MCF 10A (cell line): ENCODE measurements at regions not wholly inside any gene's neighbourhood (a gene's known extent, or its start where the extent isn't known, plus 50 kb on each side); places are given as distances from the start of the nearest gene placed in this dataset.

ENCODE experiments used
- BruUV-seq: library from RNA; stranded (reverse); fragments of 400-500 nt; replicated peaks from 2 replicates; lab custom pipeline; 2021; lab: Mats Ljungman, UMichigan
- CTCF ChIA-PET: fragments of 300-600 bp; sonication (Branson Sonifier 250); formaldehyde crosslinking; extraction: SDS; loops from one replicate; lab custom pipeline; 2021; ENCODE audit warnings: antibody characterized with exemption, inconsistent platforms; lab: Yijun Ruan, JAX
- POLR2A ChIA-PET: fragments of 300-600, 350-650 bp; sonication (Branson Sonifier 250); formaldehyde crosslinking; extraction: SDS; loops from one replicate; lab custom pipeline; 2020; ENCODE audit warnings: antibody characterized with exemption, inconsistent platforms; lab: Yijun Ruan, JAX
- DNase-seq: peaks from one replicate; pipeline ENCODE4 v3.0.0-alpha.2; 2018; ENCODE audit not compliant: unreplicated experiment
- H3K27ac Mint-ChIP-seq: one replicate; pipeline ENCODE4 v1.8.0; 2022; ENCODE audit warnings: mild to moderate bottlenecking, low read depth, mixed read lengths; ENCODE audit not compliant: unreplicated experiment
- H3K27me3 Mint-ChIP-seq: one replicate; pipeline ENCODE4 v1.8.0; 2022; ENCODE audit warnings: mixed read lengths; ENCODE audit not compliant: insufficient read depth, unreplicated experiment
- H3K36me3 Mint-ChIP-seq: one replicate; pipeline ENCODE4 v1.8.0; 2022; ENCODE audit warnings: mild to moderate bottlenecking, moderate library complexity, mixed read lengths; ENCODE audit not compliant: insufficient read depth, unreplicated experiment
- H3K4me1 Mint-ChIP-seq: one replicate; pipeline ENCODE4 v1.8.0; 2022; ENCODE audit warnings: mixed read lengths; ENCODE audit not compliant: insufficient read depth, unreplicated experiment
- H3K4me3 Mint-ChIP-seq: one replicate; pipeline ENCODE4 v1.8.0; 2022; ENCODE audit warnings: mild to moderate bottlenecking, moderate library complexity, mixed read lengths; ENCODE audit not compliant: unreplicated experiment
- H3K9me3 Mint-ChIP-seq: one replicate; pipeline ENCODE4 v1.8.0; 2022; ENCODE audit warnings: mixed read lengths; ENCODE audit not compliant: unreplicated experiment
- CTCF ChIP-seq: fragments of 200-600 bp; IDR thresholded peaks from one replicate; pipeline ENCODE4 v1.8.0; 2022; ENCODE audit warnings: antibody characterized with exemption, mild to moderate bottlenecking; ENCODE audit not compliant: unreplicated experiment
- intact Hi-C: fragments of 100-400 bp; cut with micrococcal nuclease; formaldehyde crosslinking; loops from 2 replicates; pipeline ENCODE4 v1.14.1; 2022

- TF ChIP-seq CTCF, result no peak
- Mint-ChIP-seq H3K9me3 (peaks cover 5% of the 10 kb centered on the region), H3K4me1 (no peaks in the 10 kb centered on the region), H3K36me3 (no peaks in the 10 kb centered on the region), H3K4me3 (no peak overlapping the region), H3K27me3 (peaks cover 45% of the 10 kb centered on the region), H3K27ac (no peak overlapping the region)
- ChIA-PET POLR2A (no interaction called here), CTCF (interaction anchor here (1.0 kb wide), 1 partner anchor 208 kb away, joined by 4 read pairs; no protein-coding TSS in a partner anchor)
- intact Hi-C loops, result no loop called here
- no peak for DNase-seq
- BruUV-seq, result no TSS peak
These were observed 141.3 kb downstream of the ATG4C start for GRCh38 chr1:62924983-62925790.

GRCh38 chr1:62926681-62927252, 142.8 kb downstream of the ATG4C start:
- no peak for DNase-seq
- Mint-ChIP-seq H3K9me3 (peaks cover 5% of the 10 kb centered on the region), H3K4me3 (no peak overlapping the region), H3K4me1 (no peaks in the 10 kb centered on the region), H3K27ac (no peak overlapping the region), H3K27me3 (peaks cover 60% of the 10 kb centered on the region), H3K36me3 (no peaks in the 10 kb centered on the region)
- no peak for TF ChIP-seq CTCF
- ChIA-PET POLR2A (no interaction called here), CTCF (interaction anchor here (0.6 to 0.7 kb wide), 2 partner anchors 38 to 415 kb away, joined by 4 to 6 read pairs; no protein-coding TSS in a partner anchor)
- BruUV-seq, result no TSS peak
- intact Hi-C loops, result no loop called here

GRCh38 chr1:62928885-62929284, 145.0 kb downstream of the ATG4C start:
- ChIA-PET POLR2A (no interaction called here), CTCF (interaction anchor here (1.1 kb wide), 1 partner anchor 18 kb away, joined by 3 read pairs; no protein-coding TSS in a partner anchor)
- no TSS peak for BruUV-seq
- intact Hi-C loops, result no loop called here
- no peaks in the 10 kb centered on the region for H3K36me3 Mint-ChIP-seq
- no peaks in the 10 kb centered on the region for H3K9me3 Mint-ChIP-seq
- H3K27ac Mint-ChIP-seq, result no peak overlapping the region
- no peak for TF ChIP-seq CTCF
- no peak for DNase-seq
- H3K4me3 Mint-ChIP-seq, result no peak overlapping the region
- H3K4me1 Mint-ChIP-seq, result no peaks in the 10 kb centered on the region
- H3K27me3 Mint-ChIP-seq, result peaks cover 81% of the 10 kb centered on the region

- intact Hi-C loops, result no loop called here
These were observed 153.8 kb downstream of the ATG4C start for GRCh38 chr1:62937634-62938296.

More at GRCh38 chr1:62937634-62938296, 153.8 kb downstream of the ATG4C start:
- Mint-ChIP-seq H3K27me3 (peaks cover 80% of the 10 kb centered on the region), H3K36me3 (no peaks in the 10 kb centered on the region), H3K4me3 (no peak overlapping the region), H3K9me3 (no peaks in the 10 kb centered on the region), H3K4me1 (no peaks in the 10 kb centered on the region), H3K27ac (no peak overlapping the region)
- TF ChIP-seq CTCF, result no peak
- POLR2A ChIA-PET, result no interaction called here
- DNase-seq, result no peak
- BruUV-seq, result no TSS peak
- CTCF ChIA-PET, result interaction anchor here (0.7 kb wide), 1 partner anchor 268 kb away, joined by 3 read pairs; no protein-coding TSS in a partner anchor
